HG03066 (cell line): ENCODE measurements at regions not wholly inside any gene's neighbourhood (a gene's known extent, or its start where the extent isn't known, plus 50 kb on each side); places are given as distances from the start of the nearest gene placed in this dataset.

ENCODE experiments used
- ATAC-seq: cut with Tn5 transposase; IDR thresholded peaks from one replicate; pipeline ENCODE4 v1.9.1; 2021; ENCODE audit warnings: low read depth; ENCODE audit not compliant: unreplicated experiment

GRCh38 chr10:60573336-60573735, 183.7 kb upstream of the ANK3 start:
- ATAC-seq = no peak

GRCh38 chr10:60572511-60573194, 183.0 kb upstream of the ANK3 start:
- no peak for ATAC-seq

- no peak for ATAC-seq
Observed at GRCh38 chr10:60570896-60571295, 181.2 kb upstream of the ANK3 start.

- no peak for ATAC-seq
Observed at GRCh38 chr10:60570272-60570865, 180.7 kb upstream of the ANK3 start.

DNA sequence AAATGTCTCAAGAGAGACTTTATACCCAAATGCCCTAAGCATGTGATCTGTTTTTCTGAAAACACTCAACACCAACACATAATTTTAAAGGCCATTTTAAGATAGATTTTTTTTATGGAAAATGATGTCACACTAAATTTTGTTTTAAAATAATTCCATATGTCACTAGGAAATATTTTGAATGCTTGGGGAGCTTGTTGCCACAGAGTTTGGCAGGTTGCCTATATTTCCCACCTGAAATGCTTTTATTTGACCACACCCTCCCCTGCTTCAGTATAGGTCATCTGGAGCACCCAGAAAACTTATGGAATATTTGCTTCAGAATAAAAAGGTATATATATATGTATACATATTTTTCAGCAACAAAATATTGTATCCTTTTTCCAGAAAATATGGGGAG, 180.0 kb upstream of the ANK3 start:
- no peak for ATAC-seq

GRCh38 chr10:60566096-60566495, 176.4 kb upstream of the ANK3 start:
- no peak for ATAC-seq

GRCh38 chr10:60565492-60565891, 175.8 kb upstream of the ANK3 start:
- no peak for ATAC-seq

DNA sequence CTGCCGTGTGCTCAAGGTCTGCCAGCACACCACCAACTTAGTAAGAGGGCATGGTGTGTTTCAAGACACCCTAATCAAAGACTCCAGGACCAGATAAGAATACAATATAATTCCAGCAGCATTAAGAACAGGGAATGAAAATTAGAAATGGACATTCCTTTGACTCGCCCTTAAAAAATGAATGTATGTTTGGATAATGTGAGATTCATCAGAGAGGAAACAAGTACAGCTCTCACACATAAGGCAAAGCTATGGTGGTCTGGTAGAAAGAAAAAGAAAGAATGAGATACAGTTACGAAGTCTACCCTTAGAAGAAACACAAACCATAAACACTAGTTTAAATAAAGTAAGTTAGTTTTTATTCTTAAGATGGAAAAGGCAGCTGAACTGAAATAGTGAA, 174.8 kb upstream of the ANK3 start:
- no peak for ATAC-seq

DNA sequence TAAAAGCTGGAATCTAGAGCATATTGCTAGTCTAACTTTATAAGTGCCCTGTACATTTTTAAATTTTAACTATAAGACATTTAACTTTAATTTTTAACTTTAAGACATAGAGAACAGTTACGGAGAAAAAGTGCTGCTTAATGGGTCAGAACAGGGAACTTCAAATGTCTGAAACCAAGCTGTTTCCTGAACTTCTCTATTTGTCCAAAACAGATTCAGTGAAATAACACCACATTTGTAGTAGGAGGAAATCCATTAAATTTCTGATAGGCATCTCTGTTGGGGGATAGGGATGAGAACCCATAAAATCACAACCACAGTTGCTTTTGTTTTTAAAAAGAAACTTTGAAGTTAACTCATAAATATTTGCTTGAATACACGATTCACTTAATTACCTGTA, 170.8 kb upstream of the ANK3 start:
- no peak for ATAC-seq

DNA sequence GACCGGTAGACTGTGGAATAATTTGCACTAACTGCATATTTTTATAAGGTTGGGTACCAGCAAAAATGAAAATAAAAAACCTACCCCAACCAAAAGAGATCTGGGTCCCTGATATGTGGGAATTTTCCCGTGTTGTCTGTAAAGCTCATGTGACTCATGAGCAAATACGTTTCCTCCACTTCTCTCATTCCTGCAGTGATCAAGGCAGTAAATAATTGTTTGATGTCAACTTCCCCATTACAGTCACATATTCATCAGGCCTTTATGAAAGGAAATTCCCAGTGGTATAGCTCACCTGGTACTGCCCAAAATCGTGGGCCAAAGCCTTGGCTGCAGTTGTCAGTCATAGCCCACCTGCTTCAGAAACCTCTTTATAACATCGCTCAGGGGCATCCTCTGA, 166.0 kb upstream of the ANK3 start:
- ATAC-seq = no peak

- ATAC-seq = no peak
Observed at GRCh38 chr10:60549686-60550085, 160.0 kb upstream of the ANK3 start.

DNA sequence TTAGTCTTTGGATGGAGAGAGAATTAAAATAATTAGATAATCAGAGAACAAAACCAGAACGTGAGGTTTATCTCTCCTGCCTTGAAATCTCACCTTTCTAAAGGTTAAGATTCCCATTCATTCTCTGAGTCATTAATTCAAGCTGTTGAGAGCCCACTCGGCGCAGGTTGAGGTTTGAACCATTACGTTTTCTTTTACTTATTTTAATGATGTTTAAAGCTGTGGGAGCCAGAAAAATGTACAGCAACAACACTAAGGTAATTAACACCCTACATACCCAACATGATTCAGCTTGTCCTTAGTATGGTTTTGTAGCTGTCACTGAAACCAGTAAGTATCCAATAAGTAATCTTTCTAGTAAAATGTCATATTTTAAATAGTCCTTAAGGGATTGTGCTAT, 153.0 kb upstream of the ANK3 start:
- ATAC-seq = no peak

- no peak for ATAC-seq
Observed at GRCh38 chr10:60541451-60541850, 151.8 kb upstream of the ANK3 start.

DNA sequence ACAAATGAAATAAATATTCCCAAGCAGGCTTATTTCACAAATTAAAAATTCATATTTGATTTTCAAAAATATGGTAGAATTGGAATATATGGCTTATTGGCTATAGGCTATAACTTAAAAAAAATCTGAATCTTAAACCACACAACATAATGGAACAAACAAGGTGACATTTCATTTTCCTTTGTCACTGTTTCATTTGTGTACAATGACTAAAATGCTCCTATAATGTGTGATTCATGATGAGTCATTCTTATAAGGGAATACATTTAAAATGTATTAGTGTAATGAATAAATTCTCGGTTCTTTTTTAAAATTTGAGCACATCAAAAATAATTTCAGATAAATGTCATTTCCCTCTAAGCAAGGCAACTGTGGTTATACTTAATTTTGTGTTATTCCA, 148.0 kb upstream of the ANK3 start:
- no peak for ATAC-seq

DNA sequence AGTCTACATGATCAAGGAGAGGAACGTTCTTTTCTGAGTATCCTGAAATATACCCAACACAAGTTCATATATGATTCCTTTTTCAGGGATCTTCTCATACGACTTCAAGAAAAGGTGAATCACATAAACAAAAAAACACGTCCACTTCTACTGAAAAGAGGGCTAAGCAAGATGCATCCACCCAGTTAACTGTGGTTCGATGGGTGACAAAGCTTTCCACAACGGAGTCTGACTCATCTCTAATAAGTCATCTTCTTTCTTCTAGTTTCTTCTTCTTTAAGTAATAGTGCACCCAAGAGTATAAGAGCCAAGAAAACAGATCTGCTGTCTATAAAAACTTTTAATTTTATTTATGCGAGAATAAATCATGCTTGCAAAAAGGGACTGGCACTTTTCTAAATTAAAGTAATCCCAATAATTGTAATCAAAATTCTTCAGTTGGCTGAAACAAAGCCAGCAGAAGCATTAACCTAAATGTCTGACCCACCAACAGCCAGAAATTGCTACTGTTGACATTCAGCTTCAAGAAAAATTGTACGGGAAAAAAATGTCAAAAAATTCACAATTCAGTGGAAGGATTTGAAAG, 146.9 kb upstream of the ANK3 start:
- no peak for ATAC-seq

DNA sequence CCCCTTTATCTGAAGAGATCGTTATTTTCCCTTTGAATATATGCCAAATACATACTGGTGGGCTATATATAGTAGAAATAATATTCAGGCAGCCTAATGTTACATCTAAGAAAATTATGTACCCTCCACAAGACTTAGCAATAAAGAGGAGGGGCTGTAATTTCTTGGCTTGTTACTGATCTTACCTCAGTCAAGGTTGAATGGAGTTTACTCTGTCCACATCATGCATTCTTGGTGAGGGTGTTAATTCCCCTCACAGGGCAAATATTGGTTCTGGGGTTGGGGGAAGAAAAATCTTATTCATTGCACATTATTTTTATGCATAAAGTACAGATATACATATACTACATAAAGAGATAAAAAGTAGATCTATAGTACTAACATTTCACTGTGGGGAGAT, 145.8 kb upstream of the ANK3 start:
- no peak for ATAC-seq

DNA sequence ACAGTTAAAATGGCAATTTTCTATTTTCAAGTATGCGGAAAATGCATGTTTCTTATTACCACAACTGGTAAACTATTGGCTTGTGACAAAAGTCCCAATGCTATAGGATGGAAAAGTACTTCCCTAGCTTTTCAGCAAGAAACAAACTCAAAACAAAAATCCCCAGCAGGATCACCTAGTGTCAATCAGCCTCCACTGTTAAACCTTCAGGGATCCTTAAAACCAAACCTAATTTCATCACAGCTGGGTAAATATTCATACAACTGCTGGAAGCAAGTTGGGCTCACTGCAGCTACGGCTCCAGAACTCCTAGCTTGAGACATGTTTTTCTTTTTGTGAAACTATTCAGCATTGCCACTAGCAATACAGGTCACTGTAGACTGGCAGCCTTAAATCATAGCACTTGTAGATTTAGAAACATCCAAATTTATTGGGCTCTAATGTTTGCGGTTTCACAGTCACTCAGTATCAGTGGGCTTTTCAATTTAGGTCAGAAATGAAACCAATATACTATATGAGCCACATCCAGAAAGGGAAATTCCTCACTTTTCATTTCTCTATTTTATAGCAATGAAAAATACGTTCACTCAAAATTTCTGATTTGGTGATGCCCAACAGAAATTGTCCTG, 145.2 kb upstream of the ANK3 start:
- ATAC-seq = no peak

GRCh38 chr10:60532696-60533468, 143.2 kb upstream of the ANK3 start:
- ATAC-seq = no peak

DNA sequence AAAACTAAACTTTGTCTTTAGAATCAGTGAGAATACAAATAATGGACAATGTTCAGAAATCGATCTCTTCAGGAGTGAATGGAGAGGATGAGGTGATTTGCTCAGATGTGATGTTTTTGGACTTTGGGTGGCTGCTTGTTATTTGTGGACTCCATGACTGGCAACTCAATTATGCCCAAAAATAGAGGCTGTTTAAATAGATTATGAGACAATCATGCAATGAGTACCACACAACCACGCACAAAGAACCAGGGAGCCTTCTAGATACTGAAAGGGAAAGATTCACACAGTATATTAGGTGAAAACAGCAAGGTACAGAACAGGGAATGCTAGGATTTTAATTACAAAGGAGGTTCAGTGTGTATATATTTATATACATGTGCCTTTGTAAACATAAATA, 141.3 kb upstream of the ANK3 start:
- no peak for ATAC-seq

DNA sequence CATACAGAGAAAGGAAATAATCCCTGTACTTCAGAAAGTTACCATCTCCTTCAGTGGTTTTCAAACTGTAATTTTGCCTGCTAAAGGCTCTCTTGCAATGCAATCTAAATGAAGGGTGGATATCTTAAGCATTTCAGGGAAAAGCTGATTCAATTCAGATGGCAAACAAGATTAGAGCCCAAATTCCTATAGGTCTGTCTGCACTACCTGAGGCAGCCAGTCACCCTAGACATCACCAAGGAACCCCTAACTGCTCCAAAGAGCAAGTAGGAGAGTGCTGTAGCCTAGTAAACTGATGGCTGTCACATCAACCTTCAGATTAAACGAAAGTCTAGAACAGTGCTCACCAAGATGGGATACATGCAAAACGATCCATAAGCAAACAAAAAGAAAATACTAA, 138.0 kb upstream of the ANK3 start:
- ATAC-seq = no peak
